Tibial artery (tissue), 4 donors: ENCODE measurements at regions not wholly inside any gene's neighbourhood (a gene's known extent, or its start where the extent isn't known, plus 50 kb on each side); places are given as distances from the start of the nearest gene placed in this dataset.

Source experiments
- DNase-seq, 2 donors: peaks; one replicate each; pipeline ENCODE4 v3.0.0-alpha.2; 2019
- H3K27ac ChIP-seq, 2 donors: fragments of 200-600 bp; sonication (generic) in 1 of 2; 1 replicate in 1 of 2; 2 replicates in 1 of 2; pipeline ENCODE4 v1.5.1; 2018 to 2019; ENCODE audit warnings: mild to moderate bottlenecking in 1 of 2
- H3K27me3 ChIP-seq, 2 donors: fragments of 200-600 bp; sonication (generic) in 1 of 2; one replicate each; pipeline versions ENCODE4 v1.5.1 to v1.6.0; 2016 to 2019
- H3K36me3 ChIP-seq, 3 donors: fragments of 200-600 bp; sonication (generic) in 2 of 3; one replicate each; pipeline ENCODE4 v1.5.1; 2016 to 2019; ENCODE audit warnings: mild to moderate bottlenecking in 2 of 3
- H3K4me1 ChIP-seq, 4 donors: fragments of 200-600 bp; sonication (generic) in 2 of 4; 1 replicate in 3 of 4; 2 replicates in 1 of 4; pipeline ENCODE4 v1.5.1; 2016 to 2019
- H3K4me3 ChIP-seq, 2 donors: fragments of 200-600 bp; sonication (generic) in 1 of 2; 1 replicate in 1 of 2; 2 replicates in 1 of 2; pipeline ENCODE4 v1.5.1; 2018 to 2019; ENCODE audit warnings: mild to moderate bottlenecking in 2 of 2
- H3K9me3 ChIP-seq, 3 donors: fragments of 200-600 bp; sonication (generic) in 1 of 3; one replicate each; pipeline ENCODE4 v1.5.1; 2016 to 2019
- CTCF ChIP-seq, 2 experiments: fragments of 200-600 bp in 1 of 2; fragments of 450-650 bp in 1 of 2; IDR thresholded peaks; one replicate each; pipeline ENCODE4 v1.5.1; 2017 to 2019; ENCODE audit warnings: antibody characterized with exemption in 2 of 2, mild to moderate bottlenecking in 1 of 2, moderate library complexity in 1 of 2
- intact Hi-C: fragments of 100-400 bp; cut with DNase I; formaldehyde crosslinking; loops from one replicate; pipeline ENCODE4 v1.15.0; 2023; ENCODE audit warnings: low total_unique reads

GRCh38 chr4:138707746-138708677, 307.6 kb upstream of the NOCT start:
- H3K27ac ChIP-seq: no peak overlapping the region
- no peaks in the 10 kb centered on the region for H3K4me1 ChIP-seq
- H3K4me3 ChIP-seq: no peak overlapping the region
- intact Hi-C loops: no loop called here
- H3K36me3 ChIP-seq: no peaks in the 10 kb centered on the region
- TF ChIP-seq CTCF (IDR thresholded peaks at IDR 0.05): no peak
- H3K27me3 ChIP-seq: no peaks in the 10 kb centered on the region
- H3K9me3 ChIP-seq: no peaks in the 10 kb centered on the region
- DNase-seq: no peak

DNA sequence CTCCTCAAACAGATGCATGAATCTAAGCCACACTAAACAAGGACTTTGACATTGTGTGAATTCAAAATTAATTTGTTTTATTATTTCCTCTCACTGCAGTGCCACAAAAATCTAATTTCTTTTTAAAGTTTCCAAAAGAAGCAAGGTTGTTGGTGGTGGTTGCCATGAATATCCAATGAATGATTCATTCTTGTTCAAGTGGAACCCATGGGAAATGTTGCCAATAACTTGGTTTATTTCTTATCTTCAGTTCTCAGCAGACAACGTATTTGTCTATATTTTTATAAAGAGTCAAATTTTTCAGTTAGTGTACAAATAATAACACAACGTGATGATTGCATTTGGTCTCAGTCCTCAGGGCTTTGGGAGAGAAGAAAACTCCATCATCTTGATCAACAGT, 309.4 kb upstream of the NOCT start:
- intact Hi-C loops: no loop called here
- DNase-seq: no peak
- Histone ChIP-seq H3K4me3 (no peak overlapping the region), H3K4me1 (no peaks in the 10 kb centered on the region), H3K9me3 (no peaks in the 10 kb centered on the region), H3K27me3 (no peaks in the 10 kb centered on the region), H3K36me3 (no peaks in the 10 kb centered on the region), H3K27ac (no peak overlapping the region)
- no peak for TF ChIP-seq CTCF (IDR thresholded peaks at IDR 0.05)

DNA sequence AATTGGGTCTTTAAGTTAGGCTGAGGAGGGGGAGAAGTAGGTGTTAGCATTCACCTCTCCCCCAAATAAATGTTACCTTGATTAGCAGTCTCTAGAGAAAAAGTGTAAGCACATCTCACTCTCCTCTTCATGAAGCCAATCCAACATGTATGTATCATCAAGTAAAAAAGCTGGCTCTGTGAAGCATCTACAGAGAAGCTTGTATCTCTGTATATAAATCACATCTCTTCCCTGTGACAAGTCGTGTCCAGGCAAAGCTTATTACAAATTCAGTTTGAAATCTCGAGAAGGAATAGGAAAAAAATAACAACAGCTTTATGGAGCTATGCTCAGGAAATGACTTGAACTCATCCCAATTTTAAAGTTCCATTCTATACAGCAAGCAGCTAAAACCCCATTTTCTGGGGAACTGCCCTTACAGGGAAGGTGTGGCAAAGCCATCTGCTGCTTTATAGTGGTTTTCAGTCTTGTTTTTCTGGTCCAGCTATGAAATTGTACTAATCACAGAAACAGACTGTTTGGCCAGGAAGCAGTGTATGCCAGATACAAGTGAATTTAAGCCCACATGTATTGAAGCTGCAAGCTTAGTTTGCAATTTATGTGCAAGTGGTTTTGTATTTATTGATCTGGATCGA, 313.3 kb upstream of the NOCT start:
- H3K4me3 ChIP-seq: no peak overlapping the region
- H3K27me3 ChIP-seq: no peaks in the 10 kb centered on the region
- intact Hi-C loops: no loop called here
- no peak overlapping the region for H3K27ac ChIP-seq
- H3K9me3 ChIP-seq: no peaks in the 10 kb centered on the region
- no peak for TF ChIP-seq CTCF (IDR thresholded peaks at IDR 0.05)
- no peak for DNase-seq
- peaks cover 0 to 8% (median 0%) of the 10 kb centered on the region in 4 donors for H3K4me1 ChIP-seq
- H3K36me3 ChIP-seq: no peaks in the 10 kb centered on the region

DNA sequence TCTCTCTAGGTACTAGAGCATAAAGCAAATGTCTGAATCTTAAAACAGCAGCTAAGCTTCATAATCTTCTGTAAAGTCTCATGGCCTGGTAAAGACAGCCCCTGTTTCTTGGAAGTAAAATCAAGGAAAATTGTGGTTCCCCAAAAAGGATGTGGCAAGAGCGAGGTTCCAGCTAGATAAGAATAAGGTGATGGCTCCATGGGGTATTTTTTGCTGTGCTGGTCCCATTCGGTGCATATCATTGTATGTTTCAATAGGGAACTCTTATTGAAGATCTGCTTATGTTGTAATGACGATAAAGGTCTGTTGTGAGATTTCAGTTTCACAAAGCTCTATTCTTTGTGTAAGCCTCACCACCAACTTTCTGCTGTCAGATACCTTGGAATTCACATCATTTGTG, 316.9 kb upstream of the NOCT start:
- intact Hi-C loops: no loop called here
- no peak overlapping the region for H3K27ac ChIP-seq
- H3K4me3 ChIP-seq: no peak overlapping the region
- no peak for TF ChIP-seq CTCF (IDR thresholded peaks at IDR 0.05)
- H3K27me3 ChIP-seq: no peaks in the 10 kb centered on the region
- H3K36me3 ChIP-seq: no peaks in the 10 kb centered on the region
- DNase-seq: no peak
- no peaks in the 10 kb centered on the region for H3K9me3 ChIP-seq
- H3K4me1 ChIP-seq: peaks cover 0 to 18% (median 0%) of the 10 kb centered on the region in 4 donors

- no peak for DNase-seq
- Histone ChIP-seq H3K36me3 (no peaks in the 10 kb centered on the region), H3K4me1 (peaks cover 0 to 18% (median 0%) of the 10 kb centered on the region in 4 donors), H3K9me3 (no peaks in the 10 kb centered on the region), H3K27ac (no peak overlapping the region), H3K27me3 (no peaks in the 10 kb centered on the region), H3K4me3 (no peak overlapping the region)
- intact Hi-C loops: no loop called here
- no peak for TF ChIP-seq CTCF (IDR thresholded peaks at IDR 0.05)
Observed at GRCh38 chr4:138697851-138698250, 317.7 kb upstream of the NOCT start.
